Hematopoietic multipotent progenitor cell treated with erythropoietin and hydrocortisone succinate and interleukin-3 and kit ligand, for 8 days (in vitro differentiated cells): ENCODE measurements at regions not wholly inside any gene's neighbourhood (a gene's known extent, or its start where the extent isn't known, plus 50 kb on each side); places are given as distances from the start of the nearest gene placed in this dataset.
"Not testable (repeated sequence)": the region's sequence is repeated elsewhere in the genome, so short reads cannot be mapped to it uniquely, and the experiment has no call there.

Experiments
- DNase-seq: peaks from one replicate; pipeline ENCODE4 v3.0.0-alpha.2; 2015

DNA sequence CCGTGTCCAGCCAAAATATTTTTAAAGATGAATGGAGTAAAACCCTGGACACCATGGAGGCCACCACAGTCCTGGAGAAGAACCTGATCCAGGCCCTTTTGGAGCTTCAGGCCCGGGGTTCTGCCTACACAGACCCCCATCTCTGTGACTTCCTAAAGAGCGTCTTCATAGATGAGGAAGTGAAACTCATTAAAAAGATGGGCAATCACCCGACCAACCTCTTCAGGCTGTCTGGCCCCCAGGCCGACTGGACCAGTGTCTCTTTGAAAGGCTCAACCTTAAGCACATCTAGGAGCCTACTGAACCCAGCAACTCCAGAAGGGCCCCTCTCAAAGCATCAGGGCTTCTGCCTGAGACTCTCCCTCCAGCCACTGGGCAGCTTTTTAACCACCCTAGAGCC is 107.9 kb upstream of the FAM174B start:
- DNase-seq = no peak

DNA sequence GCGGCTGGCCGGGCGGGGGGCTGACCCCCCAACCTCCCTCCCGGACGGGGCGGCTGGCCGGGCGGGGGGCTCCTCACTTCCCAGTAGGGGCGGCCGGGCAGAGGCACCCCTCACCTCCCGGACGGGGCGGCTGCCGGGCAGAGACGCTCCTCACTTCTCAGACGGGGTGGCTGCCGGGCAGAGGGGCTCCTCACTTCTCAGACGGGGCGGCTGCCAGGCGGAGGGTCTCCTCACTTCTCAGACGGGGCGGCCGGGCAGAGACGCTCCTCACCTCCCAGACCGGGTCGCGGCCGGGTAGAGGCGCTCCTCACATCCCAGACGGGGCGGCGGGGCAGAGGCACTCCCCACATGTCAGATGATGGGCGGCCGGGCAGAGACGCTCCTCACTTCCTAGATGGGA is 112.6 kb upstream of the FAM174B start:
- not testable (repeated sequence) for DNase-seq

DNA sequence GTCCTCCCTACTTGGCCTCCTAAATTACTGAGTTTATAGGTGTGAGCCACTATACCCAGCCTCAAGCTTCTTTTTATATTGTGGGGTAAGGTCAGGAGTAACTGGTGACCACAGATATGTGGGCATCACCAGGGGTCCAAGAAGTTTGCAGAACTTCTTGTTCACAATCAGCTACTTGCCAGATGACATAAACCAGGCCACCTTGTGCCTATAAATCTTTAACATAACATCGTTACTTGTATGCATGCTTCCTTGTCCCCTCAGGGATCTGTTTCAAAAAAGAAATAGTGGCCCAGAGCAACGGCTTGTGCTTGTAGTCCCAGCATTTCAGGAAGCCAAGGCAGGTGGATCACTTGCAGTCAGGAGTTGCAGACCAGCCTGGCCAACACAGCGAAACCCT is 115.1 kb upstream of the FAM174B start:
- no peak for DNase-seq

DNA sequence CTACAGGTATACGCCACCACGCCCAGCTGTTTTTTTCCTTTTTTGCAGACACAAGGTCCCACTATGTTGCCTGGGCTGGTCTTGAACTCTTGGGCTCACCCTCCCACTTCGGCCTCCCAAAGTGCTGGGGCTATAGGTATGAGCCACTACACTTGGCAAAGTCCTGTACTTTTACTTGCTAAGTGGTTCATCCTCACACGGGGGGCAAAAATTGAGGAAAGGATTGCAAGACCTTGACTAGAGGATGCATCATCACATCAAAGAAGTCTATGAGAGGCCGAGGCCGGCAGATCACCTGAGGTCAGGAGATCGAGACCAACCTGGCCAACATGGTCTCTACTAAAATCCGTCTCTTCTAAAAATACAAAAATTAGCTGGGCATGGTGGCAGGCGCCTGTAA is 116.5 kb upstream of the FAM174B start:
- no peak for DNase-seq

DNA sequence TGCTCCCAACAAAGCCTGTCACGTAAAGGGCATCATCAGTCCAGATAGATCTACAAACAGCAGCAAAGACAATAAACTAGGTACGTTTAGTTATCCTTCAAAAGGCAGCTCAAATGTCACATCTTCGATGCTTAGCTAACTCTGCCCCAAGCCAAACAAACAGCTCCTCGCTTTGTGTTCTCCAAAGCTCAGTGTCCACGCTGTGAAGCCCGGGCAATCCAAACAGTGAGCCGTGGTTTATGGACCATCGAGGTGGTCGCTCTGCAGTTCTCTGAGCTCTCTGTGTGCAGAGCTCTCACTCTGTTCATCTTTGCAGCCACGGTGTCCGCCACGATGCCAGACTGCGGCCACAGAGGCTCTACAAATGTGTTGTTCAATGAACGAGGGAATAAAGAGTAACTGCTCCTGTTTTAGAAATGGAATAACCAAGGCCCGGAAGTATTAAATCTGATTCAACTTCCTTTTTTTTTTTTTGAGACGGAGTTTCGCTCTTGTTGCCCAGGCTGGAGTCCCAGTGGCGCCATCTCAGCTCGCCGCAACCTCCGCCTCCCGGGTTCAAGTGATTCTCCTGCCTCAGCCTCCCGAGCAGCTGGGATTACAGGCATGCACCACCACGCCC is 117.2 kb upstream of the FAM174B start:
- no peak for DNase-seq

DNA sequence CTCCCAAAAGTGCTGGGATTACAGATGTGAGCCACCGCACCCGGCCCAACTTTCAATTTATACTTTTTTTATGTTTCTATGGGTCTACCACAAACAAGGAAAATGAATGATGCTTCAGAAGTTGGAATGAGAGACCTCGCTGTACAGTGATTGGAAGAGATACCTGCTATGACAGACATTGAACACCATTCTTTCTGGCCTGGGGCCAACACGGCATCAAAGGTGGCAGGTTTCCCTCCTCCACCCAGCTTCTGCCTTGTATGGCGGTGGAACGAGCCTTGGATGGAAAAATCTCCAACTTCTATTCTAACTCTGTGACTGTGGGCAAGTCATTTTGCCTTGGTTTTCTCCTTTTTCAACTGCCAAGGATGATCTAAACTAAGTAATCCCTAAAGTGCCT is 117.8 kb upstream of the FAM174B start:
- no peak for DNase-seq

DNA sequence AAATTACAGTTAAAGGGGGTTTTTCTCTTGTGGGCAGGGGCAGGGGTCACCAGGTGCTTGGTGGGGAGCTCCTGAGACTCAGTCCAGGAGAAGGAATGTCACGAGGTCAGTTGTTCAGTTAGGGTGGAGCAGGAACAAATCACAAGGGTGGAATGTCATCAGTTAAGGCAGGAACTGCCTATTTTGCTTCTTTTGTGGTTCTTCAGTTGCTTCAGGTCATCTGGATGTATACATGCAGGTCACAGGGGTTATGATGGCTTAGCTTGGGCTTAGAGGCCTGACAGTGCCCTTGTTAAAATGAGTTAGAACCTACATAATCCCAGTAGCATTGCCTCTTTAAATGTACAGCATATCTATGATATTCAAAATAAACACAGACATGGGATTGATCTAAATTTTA is 120.2 kb upstream of the CHD2 start:
- no peak for DNase-seq

DNA sequence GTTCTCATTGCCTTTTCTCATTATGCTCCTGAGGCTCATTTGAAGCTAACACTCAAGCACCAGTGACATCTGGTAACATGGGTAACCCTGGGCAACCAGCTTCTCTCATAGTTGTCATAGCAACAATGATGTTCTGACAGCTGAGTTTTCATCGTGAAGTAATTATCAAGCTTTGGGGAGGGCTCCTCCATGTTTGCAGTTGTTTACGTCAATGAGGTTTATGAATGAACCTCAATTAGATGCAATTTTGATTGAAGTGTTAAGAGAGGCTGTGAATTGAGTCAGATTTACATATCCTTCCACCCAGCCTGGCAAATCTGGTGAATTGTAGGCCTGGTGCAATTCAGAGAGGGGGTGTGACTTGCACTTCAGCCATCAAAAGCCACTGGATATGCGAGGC is 119.3 kb upstream of the CHD2 start:
- no peak for DNase-seq

DNA sequence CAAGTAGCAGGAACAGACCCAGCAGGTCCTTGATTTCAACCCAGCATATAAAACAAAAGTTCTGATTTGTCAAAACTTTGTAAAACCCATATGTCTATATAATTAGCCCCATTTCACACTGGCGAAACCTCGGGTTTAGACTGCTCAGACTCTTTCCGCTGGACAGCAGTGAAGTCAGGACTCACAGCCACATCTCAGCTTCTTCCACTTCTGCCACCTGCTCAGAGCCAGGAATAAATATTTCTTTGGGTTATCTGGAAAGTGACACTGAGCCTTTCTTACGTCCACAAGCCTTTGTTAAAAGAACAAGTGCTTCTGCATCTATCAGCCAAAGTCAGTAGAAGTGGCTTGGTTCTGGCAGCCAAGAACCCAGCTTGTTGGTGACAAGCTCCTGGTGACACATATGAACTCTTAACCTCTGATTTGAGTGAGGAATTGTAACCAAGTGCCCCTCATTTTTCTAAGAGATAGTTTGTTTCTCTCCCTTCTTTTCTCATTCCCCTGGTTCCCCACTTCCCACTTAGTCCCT is 118.1 kb upstream of the CHD2 start:
- DNase-seq = no peak

DNA sequence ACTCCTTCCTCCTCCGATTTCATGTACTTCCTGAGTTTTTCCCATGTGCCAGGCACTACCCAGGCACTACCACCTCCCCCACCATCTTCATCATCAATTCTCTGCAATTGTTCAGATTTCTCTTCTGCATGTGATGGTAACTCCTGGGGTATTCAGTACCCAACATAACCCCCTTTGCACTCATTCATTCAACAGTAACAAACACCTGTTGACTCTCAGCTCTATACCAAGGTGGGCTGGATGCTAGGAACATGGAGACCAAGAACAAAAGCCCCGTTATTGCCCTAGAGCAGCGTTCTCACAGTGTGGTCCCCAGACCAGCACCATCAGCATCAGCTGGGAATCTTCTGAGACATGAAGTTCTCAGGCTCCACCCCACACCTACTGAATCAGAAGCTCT is 113.0 kb upstream of the CHD2 start:
- DNase-seq = no peak

DNA sequence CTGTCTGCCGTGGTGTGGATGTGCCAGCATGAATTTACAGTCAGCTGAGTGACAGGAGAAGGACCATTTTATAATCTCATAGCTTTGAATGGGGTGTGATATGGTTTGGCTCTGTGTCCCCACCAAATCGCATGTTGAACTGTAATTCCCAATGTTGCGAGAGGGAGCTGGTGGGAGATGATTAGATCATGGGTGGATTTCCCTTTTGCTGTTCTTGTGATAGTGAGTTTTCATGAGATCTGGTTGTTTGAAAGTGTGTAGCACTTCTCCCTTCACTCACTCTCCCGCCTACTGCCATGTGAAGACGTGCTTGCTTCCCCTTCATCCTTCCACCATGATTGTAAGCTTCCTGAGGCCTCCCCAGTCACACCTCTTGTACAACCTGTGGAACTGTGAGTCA is 111.9 kb upstream of the CHD2 start:
- DNase-seq = no peak

DNA sequence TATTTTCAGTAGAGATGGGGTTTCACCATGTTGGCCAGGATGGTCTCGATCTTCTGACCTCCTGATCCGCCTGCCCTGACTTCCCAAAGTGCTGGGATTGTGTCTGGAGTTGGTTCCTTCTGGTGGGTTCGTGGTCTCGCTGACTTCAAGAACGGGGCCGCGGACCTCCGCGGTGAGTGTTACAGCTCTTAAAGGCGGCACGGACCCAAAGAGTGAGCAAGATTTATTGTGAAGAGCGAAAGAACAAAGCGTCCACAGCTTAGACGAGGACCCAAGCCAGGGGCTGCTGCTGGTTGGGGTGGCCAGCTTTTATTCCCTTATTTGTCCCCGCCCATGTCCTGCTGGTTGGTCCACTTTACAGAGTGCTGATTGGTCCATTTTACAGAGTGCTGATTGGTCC is 111.3 kb upstream of the CHD2 start:
- not testable (repeated sequence) for DNase-seq

DNA sequence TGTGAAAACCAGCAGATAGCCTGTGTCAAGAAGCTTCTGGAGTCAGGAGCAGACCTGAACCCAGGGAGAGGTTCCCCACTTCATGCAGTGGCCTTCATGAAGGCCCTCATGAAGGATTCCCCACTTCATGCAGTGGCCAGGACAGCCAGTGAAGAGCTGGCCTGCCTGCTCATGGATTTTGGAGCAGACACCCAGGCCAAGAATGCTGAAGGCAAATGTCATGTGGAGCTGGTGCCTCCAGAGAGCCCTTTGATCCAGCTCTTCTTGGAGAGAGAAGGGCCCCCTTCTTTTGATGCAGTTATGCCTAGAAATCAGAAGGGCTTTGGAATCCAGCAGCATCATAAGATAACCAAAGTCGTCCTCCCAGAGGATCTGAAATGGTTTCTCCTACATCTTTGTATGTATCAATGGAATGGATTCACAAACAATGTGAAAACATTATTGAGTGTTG is 103.9 kb upstream of the CHD2 start:
- no peak for DNase-seq

DNA sequence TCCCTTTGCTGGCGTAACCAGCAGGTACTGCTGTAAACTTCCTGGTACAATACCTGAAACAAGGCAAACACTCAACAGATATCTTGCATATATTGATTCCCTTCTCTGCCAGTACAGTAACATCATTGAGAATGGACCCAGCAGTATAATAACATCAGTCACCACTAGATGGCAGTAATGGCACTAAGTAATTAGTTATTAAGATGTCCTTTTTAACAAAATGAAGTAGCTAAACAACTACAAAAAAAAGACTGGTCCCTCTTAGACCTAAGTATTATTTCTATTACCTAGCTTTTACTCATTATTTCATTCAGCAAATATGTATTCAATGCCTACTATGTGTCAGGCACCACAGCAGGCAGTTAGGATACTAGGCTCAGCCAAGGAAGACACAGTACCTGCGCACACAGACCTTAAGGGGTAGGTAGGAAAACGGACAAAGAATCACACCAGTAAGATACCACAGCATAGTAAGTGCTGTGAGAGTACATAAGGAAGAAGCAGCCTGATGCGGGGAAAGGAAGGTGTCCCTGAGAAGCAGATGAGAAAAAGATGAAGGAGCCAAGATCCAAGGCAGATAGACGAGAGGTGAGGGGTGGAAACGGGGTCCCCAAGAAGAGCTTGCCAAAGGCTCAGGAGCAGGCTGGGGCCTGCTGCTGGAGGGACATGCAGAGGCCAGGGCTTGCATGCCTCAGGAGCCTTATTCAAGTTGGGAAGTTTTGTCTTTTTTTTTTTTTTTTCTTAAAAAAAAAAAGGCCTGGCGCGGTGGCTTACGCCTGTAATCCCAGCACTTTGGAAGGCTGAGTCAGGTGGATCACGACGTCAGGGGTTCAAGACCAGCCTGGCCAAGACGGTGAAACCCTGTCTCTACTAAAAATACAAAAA is 102.7 kb upstream of the CHD2 start:
- DNase-seq = peak; percentile 88

DNA sequence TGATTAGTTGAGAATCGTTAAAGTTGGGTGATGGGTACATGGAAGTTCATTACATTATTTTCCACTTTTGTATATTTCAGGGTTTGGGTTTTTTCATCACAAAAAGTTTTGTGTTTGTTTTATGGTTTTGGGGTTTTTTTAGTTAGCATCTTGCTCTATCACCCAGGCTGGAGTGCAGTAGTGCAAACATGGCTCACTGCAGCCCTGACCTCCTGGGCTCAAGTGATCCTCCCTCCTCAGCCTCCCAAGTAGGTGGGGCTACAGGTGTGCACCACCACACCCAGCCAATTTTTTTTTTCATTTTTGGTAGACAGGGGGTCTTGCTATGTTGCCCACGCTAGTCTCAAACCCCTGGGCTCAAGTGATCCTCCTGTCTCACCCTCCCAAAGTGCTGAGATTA is 100.1 kb upstream of the CHD2 start:
- no peak for DNase-seq

DNA sequence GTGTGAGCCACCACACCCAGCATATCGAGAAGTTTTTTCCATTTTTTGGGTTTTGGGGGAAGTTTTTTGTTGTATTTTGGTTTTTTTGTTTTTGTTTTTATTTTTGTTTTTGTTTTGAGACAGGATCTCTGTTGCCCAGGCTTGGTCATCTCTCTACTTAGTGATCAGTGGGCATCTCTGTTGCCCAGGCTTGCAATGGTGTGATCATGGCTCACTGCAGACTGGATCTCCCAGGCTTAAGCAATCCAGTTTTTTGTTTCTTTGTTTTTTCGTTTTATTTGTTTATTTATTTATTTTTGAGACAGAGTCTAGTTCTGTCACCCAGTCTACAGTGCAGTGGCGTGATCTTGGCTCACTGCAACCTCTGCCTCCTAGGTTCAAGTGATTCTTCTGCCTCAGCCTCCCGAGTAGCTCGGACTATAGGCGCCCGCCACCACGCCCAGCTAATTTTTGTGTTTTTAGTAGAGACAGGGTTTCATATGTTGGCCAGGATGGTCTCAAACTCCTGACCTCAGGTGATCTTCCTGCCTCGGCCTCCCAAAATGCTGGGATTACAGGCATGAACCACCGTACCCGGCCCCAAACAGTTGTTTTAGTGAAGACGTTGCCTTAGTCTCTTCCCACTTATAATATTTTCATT is 99.6 kb upstream of the CHD2 start:
- DNase-seq = not testable (repeated sequence)

DNA sequence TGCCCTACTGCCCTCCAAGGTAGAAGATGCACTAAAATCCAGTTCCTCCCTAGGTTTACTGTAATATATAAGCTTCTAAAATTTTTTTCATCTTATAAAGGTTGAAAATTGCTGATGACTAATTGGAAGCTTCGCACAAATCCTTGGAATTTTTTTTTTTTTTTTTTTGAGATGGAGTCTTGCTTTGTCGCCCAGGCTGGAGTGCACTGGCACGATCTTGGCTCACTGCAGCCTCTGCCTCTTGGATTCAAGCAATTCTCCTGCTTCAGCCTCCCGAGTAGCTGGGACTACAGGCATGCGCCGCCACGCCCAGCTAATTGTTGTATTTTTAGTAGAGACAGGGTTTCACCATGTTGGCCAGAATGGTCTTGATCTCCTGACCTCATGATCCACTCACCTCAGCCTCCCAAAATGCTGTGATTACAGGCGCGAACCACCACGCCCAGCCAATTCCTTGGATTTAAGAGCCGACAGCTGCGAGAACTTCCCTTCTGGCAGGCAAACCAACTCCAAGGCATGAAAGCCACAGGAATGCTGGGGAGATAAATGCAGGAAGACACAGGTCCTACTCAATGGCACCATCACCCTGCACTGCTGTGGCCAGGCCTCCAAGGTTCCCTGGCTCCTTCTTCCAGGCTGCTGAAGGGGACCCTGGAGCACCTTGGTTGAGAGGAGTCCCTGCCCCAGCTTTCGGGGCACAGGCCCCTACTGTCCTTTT is 98.9 kb upstream of the CHD2 start:
- not testable (repeated sequence) for DNase-seq

DNA sequence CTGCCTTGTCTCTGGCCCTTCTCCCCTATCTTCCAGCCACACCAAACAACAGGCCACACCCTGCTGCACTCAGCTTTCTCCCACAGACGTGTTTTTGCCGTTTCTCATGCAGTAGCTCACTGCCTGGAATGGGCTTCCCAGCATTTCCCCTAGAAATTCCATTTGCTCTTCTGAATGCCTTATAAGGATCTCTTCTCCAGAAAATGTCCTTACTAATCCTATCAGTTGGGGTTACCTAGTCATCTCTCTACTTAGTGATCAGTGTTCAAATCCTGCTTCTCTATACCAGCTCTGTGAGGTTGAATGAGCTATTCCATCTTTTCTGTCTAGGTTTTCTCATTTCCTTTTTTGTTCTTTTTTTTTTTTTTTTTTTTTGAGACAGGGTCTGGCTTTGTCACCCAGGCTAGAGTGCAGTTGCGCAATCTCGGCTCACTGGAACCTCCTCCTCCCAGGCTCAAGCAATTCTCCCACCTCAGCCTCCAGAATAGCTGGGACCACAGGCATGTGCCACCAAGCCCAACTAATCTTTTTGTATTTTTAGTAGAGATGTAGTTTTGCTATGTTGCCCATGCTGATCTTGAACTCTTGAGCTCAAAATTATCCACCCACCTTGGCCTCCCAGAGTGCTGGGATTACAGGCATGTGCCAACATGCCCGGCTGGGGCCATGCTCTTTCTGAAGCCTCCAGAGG is 98.2 kb upstream of the CHD2 start:
- peak; percentile 72 for DNase-seq

DNA sequence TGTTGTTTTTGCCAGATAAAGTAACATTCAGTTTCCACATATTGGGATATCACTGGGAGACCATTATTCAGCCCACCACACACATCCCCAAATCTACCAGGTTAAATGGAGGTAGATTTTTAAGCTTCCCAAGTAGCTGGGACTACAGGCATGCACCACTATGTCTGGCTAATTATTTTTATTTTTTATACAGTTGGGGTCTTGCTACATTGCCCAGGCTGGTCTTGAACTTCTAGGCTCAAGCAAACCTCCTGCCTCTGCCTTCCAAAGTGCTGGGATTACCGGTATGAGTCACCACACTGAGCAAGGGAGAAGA is 96.6 kb upstream of the CHD2 start:
- DNase-seq = no peak

DNA sequence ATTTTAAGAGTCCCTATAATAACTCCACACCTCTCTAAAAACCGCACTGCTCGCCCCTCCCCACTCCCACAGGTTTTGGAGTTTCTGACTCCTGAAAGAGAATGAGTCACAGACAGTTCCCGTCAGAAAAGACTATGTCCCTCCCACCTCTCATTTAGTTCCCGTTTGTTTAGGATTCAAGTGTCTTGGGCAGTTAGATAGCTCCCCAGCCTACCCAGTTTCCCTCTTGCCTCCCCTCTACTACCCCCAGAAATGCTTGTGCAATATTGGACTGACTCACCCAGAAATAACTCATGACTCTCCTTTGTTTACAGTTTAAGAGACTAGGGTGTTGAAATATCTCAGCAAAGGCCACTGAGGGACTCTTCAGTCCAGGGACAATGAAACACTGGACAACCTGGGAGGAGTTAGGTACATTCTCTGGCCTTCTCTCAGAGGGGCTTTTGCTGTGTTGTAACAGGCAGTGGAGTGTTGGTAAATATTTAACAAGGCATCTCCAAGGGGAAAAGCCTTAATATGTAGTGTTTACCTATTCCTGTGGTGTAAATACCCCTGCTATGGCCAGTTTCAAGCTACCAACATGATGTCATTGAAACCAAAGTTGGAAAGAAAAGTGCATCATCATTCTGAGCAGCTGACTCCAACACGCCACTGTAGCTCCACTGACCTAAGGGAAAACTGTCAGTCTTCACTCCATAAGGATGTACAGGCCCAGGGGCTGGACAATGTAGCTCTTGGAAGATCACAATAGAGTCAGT is 96.1 kb upstream of the CHD2 start:
- DNase-seq = peak; percentile 72

DNA sequence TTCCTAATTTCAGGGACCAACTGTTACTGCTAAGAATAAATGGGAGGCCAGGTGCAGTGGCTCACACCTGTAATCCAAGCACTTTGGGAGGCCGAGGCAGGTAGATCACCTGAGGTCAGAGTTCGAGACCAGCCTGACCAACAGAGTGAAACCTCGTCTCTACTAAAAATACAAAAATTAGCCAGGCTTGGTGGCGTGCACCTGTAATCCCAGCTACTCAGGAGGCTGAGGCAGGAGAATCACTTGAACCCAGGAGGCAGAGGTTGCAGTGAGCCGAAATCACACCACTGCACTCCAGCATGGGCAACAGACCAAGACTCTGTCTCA is 95.6 kb upstream of the CHD2 start:
- not testable (repeated sequence) for DNase-seq

DNA sequence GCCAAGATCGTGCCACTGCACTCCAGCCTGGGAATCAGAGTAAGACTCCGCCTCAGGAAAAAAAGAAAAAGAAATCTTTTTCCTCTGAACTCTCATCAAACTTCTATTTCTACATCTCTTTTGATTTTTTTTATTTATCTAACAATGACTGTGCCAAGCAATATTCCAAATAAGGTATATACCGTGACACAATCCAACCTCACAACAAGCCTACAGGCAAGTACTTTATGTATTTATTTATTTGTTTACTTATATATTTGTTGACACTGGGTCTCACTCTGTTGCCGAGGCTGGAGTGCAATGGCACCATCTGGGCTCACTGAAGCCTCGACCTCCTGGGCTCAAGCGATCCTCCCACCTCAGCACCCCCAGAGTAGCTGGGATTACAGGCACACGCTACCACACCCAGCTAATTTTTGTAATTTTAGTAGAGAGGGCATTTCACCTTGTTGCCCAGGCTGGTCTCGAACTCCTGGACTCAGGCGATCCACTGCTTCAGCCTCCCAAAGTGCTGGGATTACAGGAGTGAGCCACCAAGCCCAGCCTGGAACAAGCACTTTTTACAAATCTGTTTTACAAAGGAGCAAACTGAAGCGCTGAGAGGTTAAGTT is 94.9 kb upstream of the CHD2 start:
- DNase-seq = no peak
